SK-N-SH (cell line): ENCODE measurements at regions not wholly inside any gene's neighbourhood (a gene's known extent, or its start where the extent isn't known, plus 50 kb on each side); places are given as distances from the start of the nearest gene placed in this dataset.

Experiments
- CTCF ChIP-seq: fragments of 200-600 bp; sonication (generic); IDR thresholded peaks from 2 replicates; pipeline ENCODE4 v1.6.1; 2017; ENCODE audit warnings: antibody characterized with exemption, mild to moderate bottlenecking, moderate library complexity
- GABPA ChIP-seq: IDR thresholded peaks from 2 replicates; pipeline ENCODE4 v1.4.0; 2012; ENCODE audit warnings: low read depth, mild to moderate bottlenecking
- IRF3 ChIP-seq: fragments of 150-350 bp; IDR thresholded peaks from 2 replicates; pipeline ENCODE4 v1.6.1; 2016; ENCODE audit warnings: mild to moderate bottlenecking, low read depth, low read length
- MEF2A ChIP-seq: IDR thresholded peaks from 2 replicates; pipeline ENCODE4 v1.4.0; 2012; ENCODE audit warnings: low read depth, borderline replicate concordance
- SIN3A ChIP-seq: IDR thresholded peaks from 2 replicates; pipeline ENCODE4 v1.6.1; 2012; ENCODE audit warnings: low read depth, mild to moderate bottlenecking, low read length, moderate library complexity, borderline replicate concordance

GRCh38 chr5:3751846-3752245 is 156.2 kb downstream of the IRX1 start:
- TF ChIP-seq IRF3 (no peak), CTCF (no peak), GABPA (no peak), MEF2A (no peak), SIN3A (no peak)
